ENCODE measurements at regions not wholly inside any gene's neighbourhood (a gene's known extent, or its start where the extent isn't known, plus 50 kb on each side); places are given as distances from the start of the nearest gene placed in this dataset.

GRCh38 chr17:71269201-71269600 is 851.6 kb upstream of the SOX9 start:
- ATAC-seq (no peak), DNase-seq (ENCODE audit: low read depth, low spot score) (no peak)
- TF ChIP-seq CTCF (IDR thresholded peaks at IDR 0.05) = no peak
- TF ChIP-seq POLR2AphosphoS5 (IDR thresholded peaks at IDR 0.05; ENCODE audit: low read depth, low read length) = no peak
- no peak for TF ChIP-seq SIN3A (IDR thresholded peaks at IDR 0.05; ENCODE audit: borderline replicate concordance, insufficient read depth, low read depth, low read length)
- no peak for TF ChIP-seq TCF7L2 (IDR thresholded peaks at IDR 0.05; ENCODE audit: low read depth, low read length)
- TF ChIP-seq REST (IDR thresholded peaks at IDR 0.05; ENCODE audit: insufficient read depth in 1 of 2, low read depth in 2 of 2, low read length in 1 of 2) = no peak
- BruUV-seq (replicated peaks) = no TSS peak
- Histone ChIP-seq H3K36me3 (ENCODE audit: control insufficient read depth, insufficient read depth, low read length) (no peaks in the 10 kb centered on the region), H3K4me3 (ENCODE audit: low read depth in 2 of 2, low read length in 2 of 2) (no peak overlapping the region), H3K4me1 (ENCODE audit: control insufficient read depth, insufficient read depth, low read length) (no peaks in the 10 kb centered on the region), H3K9me3 (ENCODE audit: control insufficient read depth, insufficient read depth, low read depth, low read length) (no peaks in the 10 kb centered on the region), H3K27ac (ENCODE audit: low read length) (no peak overlapping the region), H3K27me3 (ENCODE audit: control insufficient read depth, insufficient read depth, low read length) (no peaks in the 10 kb centered on the region)
- CTCF ChIA-PET = no interaction called here
- intact Hi-C loops (cut with micrococcal nuclease; ENCODE audit: unreplicated experiment) = no loop called here
- POLR2A ChIA-PET = no interaction called here
- in situ Hi-C loops (cut with HindIII; ENCODE audit: low pct_unique_long_range_greater_than_20kb, low sequenced_read_pairs) = no loop called here

GRCh38 chr17:71273441-71273840 is 847.4 kb upstream of the SOX9 start:
- Histone ChIP-seq H3K9me3 (ENCODE audit: control insufficient read depth, insufficient read depth, low read depth, low read length) (no peaks in the 10 kb centered on the region), H3K27me3 (ENCODE audit: control insufficient read depth, insufficient read depth, low read length) (no peaks in the 10 kb centered on the region), H3K27ac (ENCODE audit: low read length) (no peak overlapping the region), H3K4me1 (ENCODE audit: control insufficient read depth, insufficient read depth, low read length) (no peaks in the 10 kb centered on the region), H3K36me3 (ENCODE audit: control insufficient read depth, insufficient read depth, low read length) (no peaks in the 10 kb centered on the region), H3K4me3 (ENCODE audit: low read depth in 2 of 2, low read length in 2 of 2) (no peak overlapping the region)
- no TSS peak for BruUV-seq (replicated peaks)
- no peak for ATAC-seq
- ChIA-PET CTCF (no interaction called here), POLR2A (no interaction called here)
- in situ Hi-C loops (cut with HindIII; ENCODE audit: low pct_unique_long_range_greater_than_20kb, low sequenced_read_pairs) = no loop called here
- TF ChIP-seq CTCF (IDR thresholded peaks at IDR 0.05) (no peak), TCF7L2 (IDR thresholded peaks at IDR 0.05; ENCODE audit: low read depth, low read length) (no peak), REST (IDR thresholded peaks at IDR 0.05; ENCODE audit: insufficient read depth in 1 of 2, low read depth in 2 of 2, low read length in 1 of 2) (no peak), POLR2AphosphoS5 (IDR thresholded peaks at IDR 0.05; ENCODE audit: low read depth, low read length) (no peak), SIN3A (IDR thresholded peaks at IDR 0.05; ENCODE audit: borderline replicate concordance, insufficient read depth, low read depth, low read length) (no peak)
- intact Hi-C loops (cut with micrococcal nuclease; ENCODE audit: unreplicated experiment) = no loop called here
- DNase-seq (ENCODE audit: low read depth, low spot score) = no peak

All from Panc1 (cell line).